H9 (cell line): ENCODE measurements at regions not wholly inside any gene's neighbourhood (a gene's known extent, or its start where the extent isn't known, plus 50 kb on each side); places are given as distances from the start of the nearest gene placed in this dataset.

Source experiments
- DNase-seq: peaks from one replicate; pipeline ENCODE4 v3.0.0-alpha.2; 2017
- H2AFZ ChIP-seq: one replicate; pipeline ENCODE4 v1.6.1; 2013; ENCODE audit warnings: mild to moderate bottlenecking, low read length, control low read depth, moderate library complexity
- H2AK5ac ChIP-seq: 2 replicates; pipeline ENCODE4 v1.6.1; 2013; ENCODE audit warnings: low read length, control low read depth, mixed read lengths; ENCODE audit not compliant: insufficient read length
- H2BK120ac ChIP-seq: one replicate; pipeline ENCODE4 v1.6.1; 2013; ENCODE audit warnings: low read depth, mild to moderate bottlenecking, low read length, control low read depth, inconsistent platforms; ENCODE audit not compliant: poor library complexity, severe bottlenecking
- H2BK12ac ChIP-seq: 2 replicates; pipeline ENCODE4 v1.6.1; 2013; ENCODE audit warnings: low read length, control low read depth, mixed read lengths, low read depth; ENCODE audit not compliant: insufficient read length
- H2BK15ac ChIP-seq: 2 replicates; pipeline ENCODE4 v1.6.1; 2013; ENCODE audit warnings: low read depth, low read length, control low read depth
- H2BK20ac ChIP-seq: one replicate; pipeline ENCODE4 v1.6.1; 2013; ENCODE audit warnings: low read depth, mild to moderate bottlenecking, low read length, control low read depth, inconsistent platforms; ENCODE audit not compliant: poor library complexity, severe bottlenecking
- H2BK5ac ChIP-seq: 2 replicates; pipeline ENCODE4 v1.6.1; 2013; ENCODE audit warnings: low read length, control low read depth, mixed read lengths; ENCODE audit not compliant: insufficient read length
- H3K14ac ChIP-seq: 2 replicates; pipeline ENCODE4 v1.6.1; 2013; ENCODE audit warnings: low read length, control low read depth; ENCODE audit not compliant: insufficient read depth
- H3K18ac ChIP-seq: 2 replicates; pipeline ENCODE4 v1.6.1; 2013; ENCODE audit warnings: low read depth, mild to moderate bottlenecking, mixed read lengths, low read length, control low read depth; ENCODE audit not compliant: insufficient read length
- H3K23ac ChIP-seq: 2 replicates; pipeline ENCODE4 v1.6.1; 2013; ENCODE audit warnings: low read length, control low read depth, mixed read lengths, low read depth; ENCODE audit not compliant: insufficient read length
- H3K23me2 ChIP-seq: 2 replicates; pipeline ENCODE4 v1.6.1; 2013; ENCODE audit warnings: low read depth, mild to moderate bottlenecking, mixed read lengths, low read length, control low read depth; ENCODE audit not compliant: insufficient read length, poor library complexity, severe bottlenecking
- H3K27ac ChIP-seq: 2 replicates; pipeline ENCODE4 v1.5.1; 2013; ENCODE audit warnings: low read length, control low read depth, mixed read lengths, low read depth; ENCODE audit not compliant: insufficient read length
- H3K27me3 ChIP-seq: 2 replicates; pipeline ENCODE4 v1.6.1; 2013; ENCODE audit warnings: low read length, control low read depth, inconsistent platforms; ENCODE audit not compliant: insufficient read depth
- H3K4ac ChIP-seq: 2 replicates; pipeline ENCODE4 v1.6.1; 2013; ENCODE audit warnings: low read depth, mild to moderate bottlenecking, control low read depth, inconsistent platforms, low read length, moderate library complexity
- H3K4me1 ChIP-seq: 2 replicates; pipeline ENCODE4 v1.6.1; 2013; ENCODE audit warnings: low read length, control low read depth, inconsistent platforms; ENCODE audit not compliant: insufficient read depth
- H3K4me2 ChIP-seq: 2 replicates; pipeline ENCODE4 v1.6.1; 2013; ENCODE audit warnings: low read length, control low read depth, mixed read lengths; ENCODE audit not compliant: insufficient read length, insufficient read depth
- H3K56ac ChIP-seq: 2 replicates; pipeline ENCODE4 v1.6.1; 2013; ENCODE audit warnings: low read depth, mild to moderate bottlenecking, mixed read lengths, low read length, control low read depth; ENCODE audit not compliant: insufficient read length
- H3K79me1 ChIP-seq: 2 replicates; pipeline ENCODE4 v1.6.1; 2013; ENCODE audit warnings: low read depth, mild to moderate bottlenecking, moderate library complexity, low read length, control low read depth, inconsistent platforms; ENCODE audit not compliant: insufficient read depth, poor library complexity, severe bottlenecking
- H3K79me2 ChIP-seq: 2 replicates; pipeline ENCODE4 v1.6.1; 2013; ENCODE audit warnings: low read length, control low read depth, inconsistent platforms; ENCODE audit not compliant: insufficient read depth
- H3K9ac ChIP-seq: 2 replicates; pipeline ENCODE4 v1.6.1; 2013; ENCODE audit warnings: low read length, control low read depth, mixed read lengths; ENCODE audit not compliant: insufficient read length; ENCODE audit errors: extremely low read depth
- H3K9me3 ChIP-seq: one replicate; pipeline ENCODE4 v1.6.1; 2013; ENCODE audit warnings: low read depth, low read length, inconsistent platforms; ENCODE audit not compliant: control insufficient read depth
- H3T11ph ChIP-seq: one replicate; pipeline ENCODE4 v1.6.1; 2013; ENCODE audit warnings: mild to moderate bottlenecking, low read length, control low read depth, inconsistent platforms
- H4K20me1 ChIP-seq: one replicate; pipeline ENCODE4 v1.6.1; 2013; ENCODE audit not compliant: control insufficient read depth, insufficient read length, insufficient read depth
- H4K5ac ChIP-seq: 2 replicates; pipeline ENCODE4 v1.6.1; 2013; ENCODE audit warnings: low read depth, mild to moderate bottlenecking, mixed read lengths, low read length, control low read depth; ENCODE audit not compliant: insufficient read length
- H4K8ac ChIP-seq: replicated peaks from 2 replicates; pipeline ENCODE4 v1.6.1; 2013; ENCODE audit warnings: low read length, control low read depth, mixed read lengths, low read depth; ENCODE audit not compliant: insufficient read length
- H4K91ac ChIP-seq: 2 replicates; pipeline ENCODE4 v1.6.1; 2013; ENCODE audit warnings: low read depth, mild to moderate bottlenecking, moderate library complexity, mixed read lengths, low read length, control low read depth; ENCODE audit not compliant: insufficient read length
- H3K27ac Mint-ChIP-seq, 3 experiments: 2 replicates in 2 of 3; 3 replicates in 1 of 3; pipeline ENCODE4 v1.8.0; 2020 to 2021; ENCODE audit warnings: mixed read lengths in 3 of 3, mild to moderate bottlenecking in 1 of 3, moderate library complexity in 1 of 3
- H3K27me3 Mint-ChIP-seq: 2 replicates; pipeline ENCODE4 v1.8.0; 2021; ENCODE audit warnings: low read depth, mild to moderate bottlenecking, moderate library complexity, mixed read lengths
- H3K36me3 Mint-ChIP-seq, 3 experiments: 2 replicates in 2 of 3; 3 replicates in 1 of 3; pipeline ENCODE4 v1.8.0; 2020 to 2021; ENCODE audit warnings: low read depth in 3 of 3, mixed read lengths in 3 of 3; ENCODE audit not compliant: insufficient read depth in 1 of 3
- H3K4me1 Mint-ChIP-seq, 2 experiments: 2 replicates each; pipeline ENCODE4 v1.8.0; 2020; ENCODE audit warnings: mixed read lengths in 2 of 2
- H3K4me3 Mint-ChIP-seq, 2 experiments: 2 replicates in 1 of 2; 3 replicates in 1 of 2; pipeline ENCODE4 v1.8.0; 2020 to 2021; ENCODE audit warnings: mild to moderate bottlenecking in 2 of 2, mixed read lengths in 2 of 2, moderate library complexity in 1 of 2
- H3K9me3 Mint-ChIP-seq, 2 experiments: 2 replicates in 1 of 2; 3 replicates in 1 of 2; pipeline ENCODE4 v1.8.0; 2020; ENCODE audit warnings: mild to moderate bottlenecking in 2 of 2, mixed read lengths in 2 of 2, moderate library complexity in 1 of 2
- CTCF ChIP-seq: fragments of 200-600 bp; sonication (generic); conservative IDR thresholded peaks from 3 replicates; pipeline ENCODE4 v1.8.0; 2021; ENCODE audit warnings: antibody characterized with exemption, mild to moderate bottlenecking
- WGBS: extraction: QIAGEN DNeasy Blood & Tissue Kit; methylation state at CpG from one replicate; pipeline ENCODE4 v1.1.7; 2013; ENCODE audit warnings: missing lambda C conversion rate, low lambda C conversion rate, mixed read lengths; ENCODE audit not compliant: insufficient read length; ENCODE audit errors: extremely low coverage; 5-methylcytosine and 5-hydroxymethylcytosine counted together

DNA sequence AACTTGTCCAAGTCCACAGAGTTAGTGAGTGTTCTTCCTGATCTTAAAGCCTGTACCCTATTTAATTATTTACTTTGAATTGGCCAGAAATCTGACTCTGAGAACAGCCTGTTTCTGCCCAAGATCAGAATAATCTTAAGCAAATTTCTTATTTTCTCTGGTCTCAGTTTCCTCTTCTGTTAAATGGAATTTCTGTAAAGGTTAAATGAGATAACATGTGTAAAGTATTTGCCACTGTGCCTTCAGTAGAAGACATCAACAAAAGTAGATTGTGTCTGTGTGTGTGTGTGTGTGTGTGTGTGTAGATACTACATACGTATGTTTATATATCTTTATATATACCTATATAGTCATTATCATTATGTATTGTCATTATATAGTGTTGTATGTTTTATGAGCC is 124.2 kb upstream of the FGGY start:
- H2BK5ac ChIP-seq = no peak overlapping the region
- no peak overlapping the region for H4K91ac ChIP-seq
- H3K23me2 ChIP-seq = no peaks in the 10 kb centered on the region
- no peaks in the 10 kb centered on the region for H3K27me3 ChIP-seq
- no CpG with 5 or more reads among the region's 1 CpG for whole genome bisulfite sequencing
- no peak overlapping the region for H2AK5ac ChIP-seq
- peaks cover 2 to 12% (median 4%) of the 10 kb centered on the region in 3 experiments; a peak in 4 of 7 replicates for H3K36me3 Mint-ChIP-seq
- no peak overlapping the region for H3K27ac Mint-ChIP-seq
- no peak overlapping the region for H3K56ac ChIP-seq
- H3K9me3 ChIP-seq = no peaks in the 10 kb centered on the region
- H3K14ac ChIP-seq = no peak overlapping the region
- H4K8ac ChIP-seq = no peak overlapping the region
- H3K9ac ChIP-seq = no peak overlapping the region
- no peak overlapping the region for H2BK120ac ChIP-seq
- H3K18ac ChIP-seq = no peak overlapping the region
- H3K79me2 ChIP-seq = no peaks in the 10 kb centered on the region
- no peak overlapping the region for H2BK12ac ChIP-seq
- no peak overlapping the region for H4K5ac ChIP-seq
- H3K23ac ChIP-seq = no peak overlapping the region
- no peaks in the 10 kb centered on the region for H3K27me3 Mint-ChIP-seq
- no peak overlapping the region for H3K4me3 Mint-ChIP-seq
- no peak overlapping the region for H3K4me2 ChIP-seq
- no peak for TF ChIP-seq CTCF
- no peaks in the 10 kb centered on the region for H4K20me1 ChIP-seq
- H3K27ac ChIP-seq = no peak overlapping the region
- H3K79me1 ChIP-seq = no peaks in the 10 kb centered on the region
- no peaks in the 10 kb centered on the region for H3K4me1 Mint-ChIP-seq
- H2BK20ac ChIP-seq = no peak overlapping the region
- no peak overlapping the region for H2AFZ ChIP-seq
- DNase-seq = no peak
- H2BK15ac ChIP-seq = no peak overlapping the region
- no peak overlapping the region for H3K4ac ChIP-seq
- H3K4me1 ChIP-seq = no peaks in the 10 kb centered on the region
- H3T11ph ChIP-seq = no peak overlapping the region
- peaks cover 4 to 9% of the 10 kb centered on the region in 2 experiments; a peak in 4 of 5 replicates for H3K9me3 Mint-ChIP-seq
